Fibroblast of skin of scalp (primary cell): ENCODE measurements at regions not wholly inside any gene's neighbourhood (a gene's known extent, or its start where the extent isn't known, plus 50 kb on each side); places are given as distances from the start of the nearest gene placed in this dataset.
A peak's percentile ranks its signal among the peaks of the same experiment; 100 is the strongest.
"Not testable (repeated sequence)": the region's sequence is repeated elsewhere in the genome, so short reads cannot be mapped to it uniquely, and the experiment has no call there.

ENCODE experiments used
- DNase-seq: peaks from one replicate; pipeline ENCODE4 v3.0.0-alpha.2; 2013

- DNase-seq, result no peak
Observed at GRCh38 chr1:212495766-212496494, 63.2 kb downstream of the NENF start.

- DNase-seq, result no peak
Observed at GRCh38 chr1:212496682-212497081, 64.0 kb downstream of the NENF start.

- DNase-seq, result no peak
Observed at GRCh38 chr1:212497553-212497952, 64.8 kb downstream of the NENF start.

- DNase-seq, result peak; percentile 60
Observed at GRCh38 chr1:212498283-212499040, 65.7 kb downstream of the NENF start.

GRCh38 chr1:212500351-212500750, 67.6 kb downstream of the NENF start:
- DNase-seq, result no peak

- DNase-seq, result no peak
Observed at GRCh38 chr1:212500983-212501382, 68.3 kb downstream of the NENF start.

GRCh38 chr1:212503714-212504113, 71.0 kb downstream of the NENF start:
- no peak for DNase-seq

- no peak for DNase-seq
Observed at GRCh38 chr1:212504171-212504803, 71.6 kb downstream of the NENF start.

GRCh38 chr1:212506666-212507065, 73.9 kb downstream of the NENF start:
- DNase-seq, result no peak

- DNase-seq, result no peak
Observed at GRCh38 chr1:212507369-212507768, 74.6 kb downstream of the NENF start.

- DNase-seq, result peak; percentile 75
Observed at GRCh38 chr1:212512816-212513559, 80.3 kb downstream of the NENF start.

GRCh38 chr1:212513586-212513985, 80.9 kb downstream of the NENF start:
- DNase-seq, result no peak

- DNase-seq, result peak; percentile 77
Observed at GRCh38 chr1:212514056-212514614, 81.4 kb downstream of the NENF start.

GRCh38 chr1:212514782-212515181, 82.1 kb downstream of the NENF start:
- no peak for DNase-seq

GRCh38 chr1:212515329-212515760, 82.6 kb downstream of the NENF start:
- DNase-seq, result no peak

- not testable (repeated sequence) for DNase-seq
Observed at GRCh38 chr1:212516012-212516411, 83.3 kb downstream of the NENF start.

GRCh38 chr1:212518188-212519054, 85.7 kb downstream of the NENF start:
- DNase-seq, result no peak

GRCh38 chr1:212519131-212519530, 86.4 kb downstream of the NENF start:
- no peak for DNase-seq

GRCh38 chr1:212520299-212520698, 87.6 kb downstream of the NENF start:
- DNase-seq, result no peak

- no peak for DNase-seq
Observed at GRCh38 chr1:212520746-212521145, 87.8 kb upstream of the ATF3 start.

- DNase-seq, result no peak
Observed at GRCh38 chr1:212525479-212526110, 83.0 kb upstream of the ATF3 start.
